ENCODE measurements at regions not wholly inside any gene's neighbourhood (a gene's known extent, or its start where the extent isn't known, plus 50 kb on each side); places are given as distances from the start of the nearest gene placed in this dataset.
"Not testable (repeated sequence)": the region's sequence is repeated elsewhere in the genome, so short reads cannot be mapped to it uniquely, and the experiment has no call there.

DNA sequence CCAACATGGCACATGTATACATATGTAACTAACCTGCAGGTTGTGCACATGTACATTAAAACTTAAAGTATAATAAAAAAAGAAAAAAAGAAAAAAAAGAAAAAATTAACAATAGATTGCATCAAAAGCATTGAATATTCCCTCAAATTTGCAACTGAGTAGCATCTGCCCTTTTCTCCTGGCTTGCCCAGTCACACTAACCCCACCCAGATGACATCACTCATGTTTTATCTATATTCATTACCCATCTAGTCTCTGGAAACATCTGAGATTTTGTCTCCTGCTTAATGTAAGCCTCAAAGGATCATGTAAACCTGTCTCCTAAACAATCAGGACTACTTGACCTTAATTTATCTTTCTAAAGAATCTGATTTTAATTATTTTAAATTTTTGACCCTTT, 706.8 kb downstream of the CD109 start:
- TF ChIP-seq, protein P1, sequence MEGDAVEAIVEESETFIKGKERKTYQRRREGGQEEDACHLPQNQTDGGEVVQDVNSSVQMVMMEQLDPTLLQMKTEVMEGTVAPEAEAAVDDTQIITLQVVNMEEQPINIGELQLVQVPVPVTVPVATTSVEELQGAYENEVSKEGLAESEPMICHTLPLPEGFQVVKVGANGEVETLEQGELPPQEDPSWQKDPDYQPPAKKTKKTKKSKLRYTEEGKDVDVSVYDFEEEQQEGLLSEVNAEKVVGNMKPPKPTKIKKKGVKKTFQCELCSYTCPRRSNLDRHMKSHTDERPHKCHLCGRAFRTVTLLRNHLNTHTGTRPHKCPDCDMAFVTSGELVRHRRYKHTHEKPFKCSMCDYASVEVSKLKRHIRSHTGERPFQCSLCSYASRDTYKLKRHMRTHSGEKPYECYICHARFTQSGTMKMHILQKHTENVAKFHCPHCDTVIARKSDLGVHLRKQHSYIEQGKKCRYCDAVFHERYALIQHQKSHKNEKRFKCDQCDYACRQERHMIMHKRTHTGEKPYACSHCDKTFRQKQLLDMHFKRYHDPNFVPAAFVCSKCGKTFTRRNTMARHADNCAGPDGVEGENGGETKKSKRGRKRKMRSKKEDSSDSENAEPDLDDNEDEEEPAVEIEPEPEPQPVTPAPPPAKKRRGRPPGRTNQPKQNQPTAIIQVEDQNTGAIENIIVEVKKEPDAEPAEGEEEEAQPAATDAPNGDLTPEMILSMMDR (IDR thresholded peaks at IDR 0.05; ENCODE audit: insufficient read depth, missing control alignments) = no peak
- no peak for DNase-seq (ENCODE audit: insufficient read length, low spot score)
- no peak for FAIRE-seq

DNA sequence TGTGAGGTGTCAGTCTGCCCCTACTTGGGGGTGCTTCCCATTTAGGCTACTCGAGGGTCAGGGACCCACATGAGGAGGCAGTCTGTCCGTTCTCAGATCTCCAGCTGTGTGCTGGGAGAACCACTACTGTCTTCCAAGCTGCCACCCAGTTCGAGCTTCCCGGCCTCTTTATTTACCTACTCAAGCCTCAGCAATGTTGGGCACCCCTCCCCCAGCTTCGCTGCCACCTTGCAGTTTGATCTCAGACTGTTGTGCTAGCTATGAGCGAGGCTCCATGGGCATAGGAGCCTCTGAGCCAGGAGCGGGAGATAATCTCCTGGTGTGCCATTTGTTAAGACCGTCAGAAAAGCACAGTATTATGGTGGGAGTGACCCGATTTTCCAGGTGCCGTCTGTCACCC, 682.4 kb downstream of the CD109 start:
- not testable (repeated sequence) for DNase-seq (ENCODE audit: insufficient read length, low spot score); FAIRE-seq

DNA sequence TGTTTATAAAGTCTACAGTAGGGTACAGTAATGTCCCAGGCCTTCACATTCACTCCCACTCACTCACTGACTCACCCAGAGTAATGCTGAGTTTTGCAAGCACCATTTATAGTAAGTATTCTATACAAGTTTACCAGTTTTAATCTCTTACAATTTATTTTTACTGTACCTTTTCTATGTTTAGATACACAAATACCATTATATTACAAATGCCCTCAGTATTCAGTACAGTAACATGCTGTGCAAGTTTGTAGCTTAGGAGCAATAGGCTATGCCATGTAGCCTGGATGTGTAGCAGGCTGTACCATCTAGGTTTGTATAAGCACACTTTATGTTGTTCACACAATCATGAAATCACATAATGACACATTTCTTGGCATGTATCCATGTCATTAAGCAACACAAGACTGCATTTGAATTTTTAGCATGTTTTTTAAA, 673.6 kb downstream of the CD109 start:
- DNase-seq (ENCODE audit: insufficient read length, low spot score) (no peak), FAIRE-seq (no peak)
- TF ChIP-seq, protein P1 (IDR thresholded peaks at IDR 0.05; ENCODE audit: insufficient read depth, missing control alignments) = no peak

DNA sequence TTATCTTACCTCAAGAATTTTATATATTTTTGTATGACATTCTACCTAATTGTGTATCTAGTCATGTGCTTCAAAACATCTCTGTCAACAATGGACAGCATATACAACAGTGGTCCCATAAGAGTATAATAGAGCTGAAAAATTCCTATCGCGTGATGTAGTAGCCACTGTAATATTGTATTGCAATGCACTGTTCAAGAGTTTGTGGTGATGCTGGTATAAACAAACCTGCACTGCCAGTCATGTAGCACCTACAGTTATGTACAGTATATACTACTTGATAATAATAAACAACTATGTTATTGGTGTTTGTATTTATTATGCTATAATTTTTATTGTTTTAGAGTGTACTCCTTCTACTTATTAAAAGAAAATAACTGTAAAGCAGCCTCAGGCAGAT, 672.7 kb downstream of the CD109 start:
- TF ChIP-seq, protein P1 (IDR thresholded peaks at IDR 0.05; ENCODE audit: insufficient read depth, missing control alignments) = no peak
- no peak for FAIRE-seq
- no peak for DNase-seq (ENCODE audit: insufficient read length, low spot score)

DNA sequence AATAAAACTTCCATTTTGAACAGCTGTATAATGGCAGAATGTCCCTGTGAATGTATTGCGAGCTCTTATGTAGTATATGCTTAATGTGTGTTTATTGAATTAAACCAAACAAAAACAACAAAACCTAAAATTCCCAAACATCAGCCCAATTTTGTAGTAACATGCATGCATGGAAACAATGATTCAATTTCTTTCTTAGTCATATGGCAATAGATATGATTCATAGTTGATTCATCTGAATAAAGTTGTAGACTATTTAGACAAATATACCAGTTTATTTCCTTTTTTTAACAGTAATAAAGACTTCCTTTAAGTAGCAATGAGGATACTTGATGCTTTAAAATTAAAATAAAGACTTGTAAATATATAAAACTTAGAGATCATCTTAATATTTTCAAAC, 670.6 kb downstream of the CD109 start:
- FAIRE-seq (no peak), DNase-seq (ENCODE audit: insufficient read length, low spot score) (no peak)

DNA sequence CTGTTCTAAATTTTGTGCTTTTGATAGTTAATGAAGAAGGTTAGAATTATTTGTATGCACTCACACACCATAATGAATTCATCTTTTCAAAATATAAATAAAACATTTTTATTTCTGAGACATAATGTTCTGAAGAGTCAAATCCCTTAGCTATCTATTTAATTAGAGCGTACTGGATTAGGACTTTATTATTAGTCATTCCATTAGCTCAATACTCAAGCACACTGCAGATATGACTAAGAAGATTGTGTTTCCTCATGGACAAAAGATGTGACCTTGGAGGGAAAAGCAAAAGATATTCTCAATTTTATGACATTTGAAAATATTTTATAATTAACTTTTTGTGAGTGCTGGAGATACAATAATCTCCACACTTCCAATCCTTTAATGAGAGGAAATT, 666.4 kb downstream of the CD109 start:
- DNase-seq (ENCODE audit: insufficient read length, low spot score) = no peak
- FAIRE-seq = no peak
- TF ChIP-seq, protein P1 (IDR thresholded peaks at IDR 0.05; ENCODE audit: insufficient read depth, missing control alignments) = no peak

More for the DNA sequence above, 670.6 kb downstream of the CD109 start:
- TF ChIP-seq, protein P1 (IDR thresholded peaks at IDR 0.05; ENCODE audit: insufficient read depth, missing control alignments) = no peak

DNA sequence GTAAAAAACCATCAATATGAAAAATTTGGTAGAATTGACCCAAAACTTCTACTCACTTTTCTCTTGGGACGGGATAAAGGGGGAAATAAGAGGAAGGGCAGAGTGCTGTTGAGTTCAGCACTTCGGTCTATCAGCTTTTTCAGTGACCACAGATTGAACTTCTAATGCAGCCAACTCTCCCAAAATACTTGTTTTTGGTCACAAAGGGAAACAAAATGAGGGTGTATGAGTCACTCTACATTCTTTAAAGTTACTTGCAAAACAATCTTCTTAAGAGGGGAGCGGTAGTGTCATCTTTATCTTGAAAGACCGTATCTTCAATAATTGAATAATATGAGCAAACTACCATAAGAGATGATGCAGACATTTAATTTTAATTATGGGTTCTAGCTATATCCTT, 661.3 kb downstream of the CD109 start:
- TF ChIP-seq, protein P1 (IDR thresholded peaks at IDR 0.05; ENCODE audit: insufficient read depth, missing control alignments) = no peak
- FAIRE-seq (no peak), DNase-seq (ENCODE audit: insufficient read length, low spot score) (no peak)

DNA sequence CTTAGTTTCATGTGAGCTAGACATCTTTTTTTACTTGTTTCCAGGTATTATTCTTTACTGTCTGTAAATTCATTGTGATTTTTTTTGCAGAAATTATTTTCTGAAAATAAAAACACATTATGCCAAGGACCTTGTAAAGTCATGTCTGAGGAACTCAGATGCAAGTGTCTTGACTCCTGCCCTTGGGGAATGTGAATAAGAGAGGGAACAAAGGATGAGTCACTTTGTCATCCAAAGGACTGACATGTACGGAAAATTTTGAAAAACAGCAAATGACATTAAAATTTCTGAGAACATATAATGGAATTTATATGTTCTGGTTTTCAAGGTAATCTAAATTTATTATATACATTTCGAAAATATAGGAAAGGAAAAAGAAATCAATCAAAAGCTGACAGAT, 660.4 kb downstream of the CD109 start:
- FAIRE-seq (no peak), DNase-seq (ENCODE audit: insufficient read length, low spot score) (no peak)
- TF ChIP-seq, protein P1 (IDR thresholded peaks at IDR 0.05; ENCODE audit: insufficient read depth, missing control alignments) = no peak

All from D721Med (cell line).